ENCODE measurements at regions not wholly inside any gene's neighbourhood (a gene's known extent, or its start where the extent isn't known, plus 50 kb on each side); places are given as distances from the start of the nearest gene placed in this dataset.

GRCh38 chr11:90512846-90513245 is 290.0 kb upstream of the CHORDC1 start:
- TF ChIP-seq EZH2phosphoT487 (IDR thresholded peaks at IDR 0.05; ENCODE audit: borderline replicate concordance, low read length) = no peak
- no peak overlapping the region for H3K27ac ChIP-seq (ENCODE audit: low read depth, low read length)
- no peaks in the 10 kb centered on the region for H3F3A ChIP-seq (ENCODE audit: control insufficient read depth, insufficient read depth)
- no peak overlapping the region for H3K4me3 ChIP-seq (ENCODE audit: low read length)
- H3K27me3 ChIP-seq (ENCODE audit: control insufficient read depth, low read length) = no peaks in the 10 kb centered on the region
- no peaks in the 10 kb centered on the region for H3K4me1 ChIP-seq (ENCODE audit: control insufficient read depth, low read length)
- H3K79me2 ChIP-seq (ENCODE audit: control insufficient read depth, low read length) = no peaks in the 10 kb centered on the region
- H3K36me3 ChIP-seq (ENCODE audit: control insufficient read depth, low read length) = no peaks in the 10 kb centered on the region
- H4K20me1 ChIP-seq (ENCODE audit: control insufficient read depth, insufficient read depth, low read depth, low read length) = no peaks in the 10 kb centered on the region
- no peaks in the 10 kb centered on the region for H3K9me2 ChIP-seq (replicated peaks; ENCODE audit: control insufficient read depth, low read length)
- H3K9me3 ChIP-seq (ENCODE audit: control insufficient read depth, insufficient read depth, low read length) = no peaks in the 10 kb centered on the region
- no peak overlapping the region for H3K4me2 ChIP-seq (ENCODE audit: low read length)

- Histone ChIP-seq H3K36me3 (ENCODE audit: control insufficient read depth, low read length) (no peaks in the 10 kb centered on the region), H3K4me2 (ENCODE audit: low read length) (no peak overlapping the region), H3K9me3 (ENCODE audit: control insufficient read depth, insufficient read depth, low read length) (no peaks in the 10 kb centered on the region), H4K20me1 (ENCODE audit: control insufficient read depth, insufficient read depth, low read depth, low read length) (no peaks in the 10 kb centered on the region), H3K27me3 (ENCODE audit: control insufficient read depth, low read length) (no peaks in the 10 kb centered on the region), H3K9me2 (replicated peaks; ENCODE audit: control insufficient read depth, low read length) (no peaks in the 10 kb centered on the region), H3K4me1 (ENCODE audit: control insufficient read depth, low read length) (no peaks in the 10 kb centered on the region), H3F3A (ENCODE audit: control insufficient read depth, insufficient read depth) (no peaks in the 10 kb centered on the region), H3K79me2 (ENCODE audit: control insufficient read depth, low read length) (no peaks in the 10 kb centered on the region), H3K27ac (ENCODE audit: low read depth, low read length) (no peak overlapping the region), H3K4me3 (ENCODE audit: low read length) (no peak overlapping the region)
- TF ChIP-seq EZH2phosphoT487 (IDR thresholded peaks at IDR 0.05; ENCODE audit: borderline replicate concordance, low read length) = no peak
- no peak for TF ChIP-seq CTCF (IDR thresholded peaks at IDR 0.05; ENCODE audit: low read depth, low read length, poor library complexity, severe bottlenecking)
These were observed 288.0 kb upstream of the CHORDC1 start for GRCh38 chr11:90510839-90511238.

- TF ChIP-seq CTCF (IDR thresholded peaks at IDR 0.05; ENCODE audit: low read depth, low read length, poor library complexity, severe bottlenecking) (no peak), EZH2phosphoT487 (IDR thresholded peaks at IDR 0.05; ENCODE audit: borderline replicate concordance, low read length) (no peak)
- Histone ChIP-seq H3F3A (ENCODE audit: control insufficient read depth, insufficient read depth) (no peaks in the 10 kb centered on the region), H3K4me2 (ENCODE audit: low read length) (no peak overlapping the region), H4K20me1 (ENCODE audit: control insufficient read depth, insufficient read depth, low read depth, low read length) (no peaks in the 10 kb centered on the region), H3K27ac (ENCODE audit: low read depth, low read length) (no peak overlapping the region), H3K9me2 (replicated peaks; ENCODE audit: control insufficient read depth, low read length) (no peaks in the 10 kb centered on the region), H3K27me3 (ENCODE audit: control insufficient read depth, low read length) (no peaks in the 10 kb centered on the region), H3K79me2 (ENCODE audit: control insufficient read depth, low read length) (no peaks in the 10 kb centered on the region), H3K36me3 (ENCODE audit: control insufficient read depth, low read length) (no peaks in the 10 kb centered on the region), H3K9me3 (ENCODE audit: control insufficient read depth, insufficient read depth, low read length) (no peaks in the 10 kb centered on the region), H3K4me1 (ENCODE audit: control insufficient read depth, low read length) (no peaks in the 10 kb centered on the region), H3K4me3 (ENCODE audit: low read length) (no peak overlapping the region)
These were observed 278.2 kb upstream of the CHORDC1 start for GRCh38 chr11:90500922-90501568.

GRCh38 chr11:90496722-90497121 is 273.9 kb upstream of the CHORDC1 start:
- Histone ChIP-seq H3K9me3 (ENCODE audit: control insufficient read depth, insufficient read depth, low read length) (no peaks in the 10 kb centered on the region), H3K36me3 (ENCODE audit: control insufficient read depth, low read length) (no peaks in the 10 kb centered on the region), H3K9me2 (replicated peaks; ENCODE audit: control insufficient read depth, low read length) (no peaks in the 10 kb centered on the region), H3K27ac (ENCODE audit: low read depth, low read length) (no peak overlapping the region), H3F3A (ENCODE audit: control insufficient read depth, insufficient read depth) (no peaks in the 10 kb centered on the region), H3K27me3 (ENCODE audit: control insufficient read depth, low read length) (no peaks in the 10 kb centered on the region), H4K20me1 (ENCODE audit: control insufficient read depth, insufficient read depth, low read depth, low read length) (no peaks in the 10 kb centered on the region), H3K4me2 (ENCODE audit: low read length) (no peak overlapping the region), H3K4me3 (ENCODE audit: low read length) (no peak overlapping the region), H3K79me2 (ENCODE audit: control insufficient read depth, low read length) (no peaks in the 10 kb centered on the region), H3K4me1 (ENCODE audit: control insufficient read depth, low read length) (no peaks in the 10 kb centered on the region)
- TF ChIP-seq CTCF (IDR thresholded peaks at IDR 0.05; ENCODE audit: low read depth, low read length, poor library complexity, severe bottlenecking) (no peak), EZH2phosphoT487 (IDR thresholded peaks at IDR 0.05; ENCODE audit: borderline replicate concordance, low read length) (no peak)

Data from DOHH2 (cell line).